Breast epithelium (tissue), 3 donors: ENCODE measurements at regions not wholly inside any gene's neighbourhood (a gene's known extent, or its start where the extent isn't known, plus 50 kb on each side); places are given as distances from the start of the nearest gene placed in this dataset.

Experiments
- POLR2AphosphoS5 ChIP-seq, 3 donors: sonication (generic); formaldehyde crosslinking; IDR thresholded peaks; one replicate each; pipeline ENCODE4 v1.6.1; 2017; ENCODE audit warnings: antibody characterized with exemption in 3 of 3
- TF ChIP-seq, protein P1 (sequence below), 3 donors: fragments of 450-650 bp; IDR thresholded peaks; one replicate each; pipeline ENCODE4 v1.5.1; 2016 to 2017; ENCODE audit warnings: antibody characterized with exemption in 3 of 3, mild to moderate bottlenecking in 3 of 3, moderate library complexity in 3 of 3

DNA sequence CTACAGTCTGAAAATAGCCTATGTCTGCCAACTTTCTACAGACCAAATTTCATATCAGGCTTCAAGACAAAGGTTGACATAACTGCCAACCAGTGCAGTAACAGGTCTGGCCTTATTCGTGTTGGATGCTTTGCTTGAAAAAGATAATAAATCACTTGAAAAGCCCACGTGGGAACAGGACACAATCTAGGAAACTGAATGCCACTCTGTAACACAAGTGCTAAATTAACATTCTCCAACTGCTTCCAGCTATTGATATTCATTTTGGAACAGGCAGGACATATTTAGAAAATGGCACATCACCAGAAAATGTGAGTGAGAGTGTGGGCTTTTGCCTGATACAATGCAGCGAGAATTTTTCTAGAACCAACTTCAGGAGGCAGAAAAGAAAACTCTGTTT, 165.9 kb upstream of the CCDC150 start:
- TF ChIP-seq, protein P1, sequence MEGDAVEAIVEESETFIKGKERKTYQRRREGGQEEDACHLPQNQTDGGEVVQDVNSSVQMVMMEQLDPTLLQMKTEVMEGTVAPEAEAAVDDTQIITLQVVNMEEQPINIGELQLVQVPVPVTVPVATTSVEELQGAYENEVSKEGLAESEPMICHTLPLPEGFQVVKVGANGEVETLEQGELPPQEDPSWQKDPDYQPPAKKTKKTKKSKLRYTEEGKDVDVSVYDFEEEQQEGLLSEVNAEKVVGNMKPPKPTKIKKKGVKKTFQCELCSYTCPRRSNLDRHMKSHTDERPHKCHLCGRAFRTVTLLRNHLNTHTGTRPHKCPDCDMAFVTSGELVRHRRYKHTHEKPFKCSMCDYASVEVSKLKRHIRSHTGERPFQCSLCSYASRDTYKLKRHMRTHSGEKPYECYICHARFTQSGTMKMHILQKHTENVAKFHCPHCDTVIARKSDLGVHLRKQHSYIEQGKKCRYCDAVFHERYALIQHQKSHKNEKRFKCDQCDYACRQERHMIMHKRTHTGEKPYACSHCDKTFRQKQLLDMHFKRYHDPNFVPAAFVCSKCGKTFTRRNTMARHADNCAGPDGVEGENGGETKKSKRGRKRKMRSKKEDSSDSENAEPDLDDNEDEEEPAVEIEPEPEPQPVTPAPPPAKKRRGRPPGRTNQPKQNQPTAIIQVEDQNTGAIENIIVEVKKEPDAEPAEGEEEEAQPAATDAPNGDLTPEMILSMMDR (IDR thresholded peaks at IDR 0.05) = no peak
- no peak for TF ChIP-seq POLR2AphosphoS5 (IDR thresholded peaks at IDR 0.05)
